Astrocyte (in vitro differentiated cells and primary cell): ENCODE measurements at regions not wholly inside any gene's neighbourhood (a gene's known extent, or its start where the extent isn't known, plus 50 kb on each side); places are given as distances from the start of the nearest gene placed in this dataset.

Source experiments
- EZH2 ChIP-seq: IDR thresholded peaks from 2 replicates; pipeline ENCODE4 v1.6.1; 2012; ENCODE audit warnings: mild to moderate bottlenecking, low read length, inconsistent platforms; ENCODE audit not compliant: insufficient read depth
- TF ChIP-seq, protein P1 (sequence below): IDR thresholded peaks from 2 replicates; pipeline ENCODE4 v1.5.1; 2011; ENCODE audit warnings: low read depth, mild to moderate bottlenecking, inconsistent platforms, low read length, moderate library complexity; ENCODE audit not compliant: insufficient read depth

DNA sequence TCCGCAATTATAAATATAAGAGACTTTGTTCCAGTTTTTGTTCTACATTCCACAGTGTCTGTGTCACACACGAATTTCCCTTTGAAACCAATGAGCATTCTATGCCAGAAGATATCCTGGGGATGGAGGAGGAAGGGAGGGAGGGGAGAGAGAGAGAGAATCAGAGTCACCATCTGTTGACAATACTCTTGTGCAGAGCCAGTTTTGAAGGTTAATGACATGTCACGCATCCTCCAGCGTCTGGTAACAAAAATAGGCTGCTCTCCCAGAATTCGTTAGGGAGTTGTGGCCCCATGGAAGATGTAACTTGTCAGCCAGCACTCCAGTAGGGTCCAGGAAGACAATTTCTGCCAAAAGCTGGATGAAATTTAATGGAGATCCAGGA, 213.5 kb upstream of the KRR1 start:
- TF ChIP-seq, protein P1, sequence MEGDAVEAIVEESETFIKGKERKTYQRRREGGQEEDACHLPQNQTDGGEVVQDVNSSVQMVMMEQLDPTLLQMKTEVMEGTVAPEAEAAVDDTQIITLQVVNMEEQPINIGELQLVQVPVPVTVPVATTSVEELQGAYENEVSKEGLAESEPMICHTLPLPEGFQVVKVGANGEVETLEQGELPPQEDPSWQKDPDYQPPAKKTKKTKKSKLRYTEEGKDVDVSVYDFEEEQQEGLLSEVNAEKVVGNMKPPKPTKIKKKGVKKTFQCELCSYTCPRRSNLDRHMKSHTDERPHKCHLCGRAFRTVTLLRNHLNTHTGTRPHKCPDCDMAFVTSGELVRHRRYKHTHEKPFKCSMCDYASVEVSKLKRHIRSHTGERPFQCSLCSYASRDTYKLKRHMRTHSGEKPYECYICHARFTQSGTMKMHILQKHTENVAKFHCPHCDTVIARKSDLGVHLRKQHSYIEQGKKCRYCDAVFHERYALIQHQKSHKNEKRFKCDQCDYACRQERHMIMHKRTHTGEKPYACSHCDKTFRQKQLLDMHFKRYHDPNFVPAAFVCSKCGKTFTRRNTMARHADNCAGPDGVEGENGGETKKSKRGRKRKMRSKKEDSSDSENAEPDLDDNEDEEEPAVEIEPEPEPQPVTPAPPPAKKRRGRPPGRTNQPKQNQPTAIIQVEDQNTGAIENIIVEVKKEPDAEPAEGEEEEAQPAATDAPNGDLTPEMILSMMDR = no peak
- TF ChIP-seq EZH2 = no peak
